HepG2 (cell line): ENCODE measurements at regions not wholly inside any gene's neighbourhood (a gene's known extent, or its start where the extent isn't known, plus 50 kb on each side); places are given as distances from the start of the nearest gene placed in this dataset.

Source experiments
- ATAC-seq: fragments of 200-7000 bp; cut with Tn5 transposase; 3 replicates; pipeline ENCODE4 v1.9.1; 2020; ENCODE audit warnings: mild to moderate bottlenecking, moderate library complexity
- BruUV-seq: library from RNA; stranded (reverse); fragments of 400-500 nt; replicated peaks from 2 replicates; lab custom pipeline; 2021; lab: Mats Ljungman, UMichigan
- CTCF ChIA-PET: fragments of 300-600 bp; formaldehyde crosslinking; extraction: SDS; loops from one replicate; lab custom pipeline; 2021; ENCODE audit warnings: low total read pairs, inconsistent platforms, low intra/inter-chr PET ratio; lab: Yijun Ruan, JAX
- POLR2A ChIA-PET: fragments of 350-600 bp; sonication (Branson Sonifier 250); formaldehyde crosslinking; loops from one replicate; lab custom pipeline; 2020; ENCODE audit warnings: antibody characterized with exemption, inconsistent platforms; lab: Yijun Ruan, JAX
- DNase-seq: peaks from one replicate; pipeline ENCODE4 v3.0.0-alpha.2; 2015; ENCODE audit warnings: low spot score
- FAIRE-seq: peaks from 3 replicates; lab custom pipeline; 2011; peaks lifted over from hg19 to GRCh38; lab: Jason Lieb, UNC
- H2AFZ ChIP-seq: one replicate; pipeline ENCODE4 v1.6.1; 2011; ENCODE audit warnings: low read length, inconsistent platforms
- H3K27ac ChIP-seq: fragments of 300-600 bp; 3 replicates; pipeline ENCODE4 v1.8.0; 2011; ENCODE audit warnings: mixed run types, mild to moderate bottlenecking, mixed read lengths, low read length, inconsistent platforms; ENCODE audit not compliant: insufficient read depth; ENCODE audit errors: extremely low read length
- H3K27me3 ChIP-seq, 2 experiments: fragments of 200-600 bp in 1 of 2; 2 replicates in 1 of 2; 3 replicates in 1 of 2; pipeline versions ENCODE4 v1.6.0 to v1.8.0; 2011; ENCODE audit warnings: low read length in 2 of 2, mild to moderate bottlenecking in 2 of 2, moderate library complexity in 2 of 2, inconsistent platforms in 1 of 2; ENCODE audit not compliant: insufficient read depth in 2 of 2, control insufficient read depth in 1 of 2
- H3K36me3 ChIP-seq, 2 experiments: fragments of 200-600 bp in 1 of 2; replicated peaks in 1 of 2; 2 replicates in 1 of 2; 3 replicates in 1 of 2; pipeline versions ENCODE4 v1.5.1 to v1.8.0; 2011; ENCODE audit warnings: low read length in 2 of 2, inconsistent platforms in 1 of 2; ENCODE audit not compliant: insufficient read depth in 2 of 2, control insufficient read depth in 1 of 2
- H3K4me1 ChIP-seq: 2 replicates; pipeline ENCODE4 v1.5.1; 2012; ENCODE audit warnings: low read length, inconsistent platforms; ENCODE audit not compliant: insufficient read depth
- H3K4me2 ChIP-seq: 2 replicates; pipeline ENCODE4 v1.6.0; 2011; ENCODE audit warnings: low read depth, low read length, inconsistent platforms
- H3K4me3 ChIP-seq, 3 experiments: fragments of 200-600 bp in 1 of 3; sonication (generic), shearing (Covaris generic) in 1 of 3; replicated peaks in 1 of 3; 2 replicates each; pipeline ENCODE4 v1.5.1; 2011 to 2016; ENCODE audit warnings: low read length in 3 of 3, inconsistent platforms in 2 of 3, low read depth in 2 of 3, mild to moderate bottlenecking in 2 of 3, control low read depth in 1 of 3, mixed read lengths in 1 of 3; ENCODE audit not compliant: insufficient read depth in 1 of 3
- H3K79me2 ChIP-seq: one replicate; pipeline ENCODE4 v1.6.1; 2011; ENCODE audit warnings: low read length, inconsistent platforms; ENCODE audit not compliant: insufficient read depth
- H3K9ac ChIP-seq: 2 replicates; pipeline ENCODE4 v1.6.0; 2011; ENCODE audit warnings: mild to moderate bottlenecking, low read depth, low read length, inconsistent platforms; ENCODE audit not compliant: insufficient read depth
- H3K9me3 ChIP-seq: 2 replicates; pipeline ENCODE4 v1.5.1; 2012; ENCODE audit warnings: mild to moderate bottlenecking, low read length
- H4K20me1 ChIP-seq: 2 replicates; pipeline ENCODE4 v1.6.0; 2011; ENCODE audit warnings: inconsistent platforms, mild to moderate bottlenecking, low read length, moderate library complexity; ENCODE audit not compliant: insufficient read depth
- AHDC1 ChIP-seq: sonication (generic); formaldehyde crosslinking; IDR thresholded peaks from 2 replicates; pipeline ENCODE4 v1.5.1; 2020; ENCODE audit warnings: mild to moderate bottlenecking, missing genetic modification reagents, borderline replicate concordance
- KLF16 ChIP-seq, 2 experiments: sonication (generic) in 1 of 2; formaldehyde crosslinking in 1 of 2; IDR thresholded peaks; 2 replicates each; pipeline versions ENCODE4 v1.6.1 to v1.8.0; 2016 to 2023; ENCODE audit warnings: missing genetic modification reagents in 2 of 2, missing compliant biosample characterization in 1 of 2
- NFE2L1 ChIP-seq: sonication (generic); formaldehyde crosslinking; IDR thresholded peaks from 2 replicates; pipeline ENCODE4 v1.4.0; 2020; ENCODE audit warnings: missing genetic modification reagents, mild to moderate bottlenecking, borderline replicate concordance
- PBX2 ChIP-seq: IDR thresholded peaks from 2 replicates; pipeline ENCODE4 v1.6.1; 2016; ENCODE audit warnings: control low read depth
- PITX1 ChIP-seq: sonication (generic); formaldehyde crosslinking; IDR thresholded peaks from 2 replicates; pipeline ENCODE4 v1.5.1; 2020; ENCODE audit warnings: mild to moderate bottlenecking, missing genetic modification reagents
- SMAD9 ChIP-seq: sonication (generic); formaldehyde crosslinking; IDR thresholded peaks from 2 replicates; pipeline ENCODE4 v1.5.1; 2020; ENCODE audit warnings: mild to moderate bottlenecking, missing genetic modification reagents
- TIGD3 ChIP-seq: sonication (generic); formaldehyde crosslinking; IDR thresholded peaks from 2 replicates; pipeline ENCODE4 v1.5.1; 2020; ENCODE audit warnings: mild to moderate bottlenecking, missing genetic modification reagents, borderline replicate concordance
- ZNF207 ChIP-seq: fragments of 450-650 bp; IDR thresholded peaks from 2 replicates; pipeline ENCODE4 v1.6.1; 2016; ENCODE audit warnings: antibody characterized with exemption, borderline replicate concordance
- ZNF615 ChIP-seq: sonication (generic); formaldehyde crosslinking; IDR thresholded peaks from 2 replicates; pipeline ENCODE4 v1.5.0; 2020; ENCODE audit warnings: mild to moderate bottlenecking, missing genetic modification reagents, borderline replicate concordance
- WGBS: methylation state at CpG from one replicate; pipeline ENCODE4 v1.1.6; 2017; ENCODE audit warnings: low lambda C conversion rate; 5-methylcytosine and 5-hydroxymethylcytosine counted together
- in situ Hi-C: cut with HindIII; loops from 2 replicates; pipeline ENCODE4 v1.10.0; 2017; ENCODE audit warnings: low pct_unique_long_range_greater_than_20kb; ENCODE audit not compliant: extremely low pct_ligation_motif_present
- intact Hi-C: fragments of 100-400 bp; cut with micrococcal nuclease; formaldehyde crosslinking; loops from one replicate; pipeline ENCODE4 v1.10.0; 2022; ENCODE audit not compliant: unreplicated experiment
- TF ChIP-seq, protein P1 (sequence below): sonication (generic); formaldehyde crosslinking; IDR thresholded peaks from 2 replicates; pipeline ENCODE4 v1.4.0; 2020; ENCODE audit warnings: mild to moderate bottlenecking, missing genetic modification reagents
- TF ChIP-seq, protein P2 (sequence below): sonication (generic); formaldehyde crosslinking; IDR thresholded peaks from 2 replicates; pipeline ENCODE4 v1.8.1; 2023; ENCODE audit warnings: missing genetic modification reagents, inconsistent platforms, borderline replicate concordance
- TF ChIP-seq, protein P3 (sequence below): sonication (generic); formaldehyde crosslinking; IDR thresholded peaks from 2 replicates; pipeline ENCODE4 v1.4.0; 2020; ENCODE audit warnings: mild to moderate bottlenecking, missing genetic modification reagents

DNA sequence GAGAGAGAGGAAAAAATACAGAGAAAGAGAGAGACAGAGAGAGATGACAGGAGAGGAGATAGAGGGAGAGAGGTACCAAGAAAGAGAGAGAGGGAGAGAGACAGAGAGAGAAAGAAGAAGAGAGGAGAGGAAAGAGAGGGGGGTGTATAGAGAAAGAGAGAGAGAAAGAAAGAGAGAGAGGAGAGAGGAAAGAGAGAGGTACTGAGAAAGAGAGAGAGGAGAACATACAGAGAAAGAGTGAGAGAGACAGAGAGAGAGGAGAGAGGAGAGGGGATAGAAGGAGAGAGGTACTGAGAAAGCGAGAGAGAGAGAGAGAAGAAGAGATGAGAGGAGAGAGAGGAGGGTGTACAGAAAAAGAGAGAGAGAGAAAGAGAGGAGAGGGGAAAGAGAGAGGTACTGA lies 269.4 kb downstream of the CRLF2 start:
- TF ChIP-seq PBX2 (CRISPR knock-in tag) (no peak), PITX1 (CRISPR knock-in tag) (no peak), ZNF207 (no peak), NFE2L1 (no peak), KLF16 (CRISPR knock-in tag; IDR thresholded peaks at IDR 0.05) (no peak), AHDC1 (CRISPR knock-in tag) (no peak), ZNF615 (CRISPR knock-in tag) (no peak), TIGD3 (CRISPR knock-in tag) (no peak), SMAD9 (CRISPR knock-in tag) (no peak)
- TF ChIP-seq, protein P1, sequence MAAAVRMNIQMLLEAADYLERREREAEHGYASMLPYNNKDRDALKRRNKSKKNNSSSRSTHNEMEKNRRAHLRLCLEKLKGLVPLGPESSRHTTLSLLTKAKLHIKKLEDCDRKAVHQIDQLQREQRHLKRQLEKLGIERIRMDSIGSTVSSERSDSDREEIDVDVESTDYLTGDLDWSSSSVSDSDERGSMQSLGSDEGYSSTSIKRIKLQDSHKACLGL (CRISPR knock-in tag), result no peak
- TF ChIP-seq, protein P2, sequence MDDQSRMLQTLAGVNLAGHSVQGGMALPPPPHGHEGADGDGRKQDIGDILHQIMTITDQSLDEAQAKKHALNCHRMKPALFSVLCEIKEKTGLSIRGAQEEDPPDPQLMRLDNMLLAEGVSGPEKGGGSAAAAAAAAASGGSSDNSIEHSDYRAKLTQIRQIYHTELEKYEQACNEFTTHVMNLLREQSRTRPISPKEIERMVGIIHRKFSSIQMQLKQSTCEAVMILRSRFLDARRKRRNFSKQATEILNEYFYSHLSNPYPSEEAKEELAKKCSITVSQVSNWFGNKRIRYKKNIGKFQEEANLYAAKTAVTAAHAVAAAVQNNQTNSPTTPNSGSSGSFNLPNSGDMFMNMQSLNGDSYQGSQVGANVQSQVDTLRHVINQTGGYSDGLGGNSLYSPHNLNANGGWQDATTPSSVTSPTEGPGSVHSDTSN (CRISPR knock-in tag), result no peak
- TF ChIP-seq, protein P3, sequence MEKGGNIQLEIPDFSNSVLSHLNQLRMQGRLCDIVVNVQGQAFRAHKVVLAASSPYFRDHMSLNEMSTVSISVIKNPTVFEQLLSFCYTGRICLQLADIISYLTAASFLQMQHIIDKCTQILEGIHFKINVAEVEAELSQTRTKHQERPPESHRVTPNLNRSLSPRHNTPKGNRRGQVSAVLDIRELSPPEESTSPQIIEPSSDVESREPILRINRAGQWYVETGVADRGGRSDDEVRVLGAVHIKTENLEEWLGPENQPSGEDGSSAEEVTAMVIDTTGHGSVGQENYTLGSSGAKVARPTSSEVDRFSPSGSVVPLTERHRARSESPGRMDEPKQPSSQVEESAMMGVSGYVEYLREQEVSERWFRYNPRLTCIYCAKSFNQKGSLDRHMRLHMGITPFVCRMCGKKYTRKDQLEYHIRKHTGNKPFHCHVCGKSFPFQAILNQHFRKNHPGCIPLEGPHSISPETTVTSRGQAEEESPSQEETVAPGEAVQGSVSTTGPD, result no peak
- TF ChIP-seq, all 625 proteins: peak for 0
- H3K4me2 ChIP-seq, result no peak overlapping the region
- no peaks in the 10 kb centered on the region for H4K20me1 ChIP-seq
- in situ Hi-C loops, result no loop called here
- intact Hi-C loops, result no loop called here
- no TSS peak for BruUV-seq
- no peak for DNase-seq
- H3K27me3 ChIP-seq, result peaks cover 0 to 11% of the 10 kb centered on the region in 2 experiments; a peak in 2 of 5 replicates
- WGBS, result 20% methylated on average over 1 of the region's 1 CpG
- ChIA-PET CTCF (no interaction called here), POLR2A (no interaction called here)
- H3K9me3 ChIP-seq, result peaks cover 3% of the 10 kb centered on the region; the same call in 1 of the 2 replicates
- ATAC-seq, result no peak
- H3K79me2 ChIP-seq, result no peaks in the 10 kb centered on the region
- no peaks in the 10 kb centered on the region for H3K4me1 ChIP-seq
- no peaks in the 10 kb centered on the region for H3K36me3 ChIP-seq
- H3K4me3 ChIP-seq, result no peak overlapping the region
- no peak overlapping the region for H3K9ac ChIP-seq
- FAIRE-seq, result no peak
- no peak overlapping the region for H2AFZ ChIP-seq
- no peak overlapping the region for H3K27ac ChIP-seq
